PC-9 (cell line): ENCODE measurements at regions not wholly inside any gene's neighbourhood (a gene's known extent, or its start where the extent isn't known, plus 50 kb on each side); places are given as distances from the start of the nearest gene placed in this dataset.
A peak's percentile ranks its signal among the peaks of the same experiment; 100 is the strongest.

Experiments
- BruUV-seq: library from RNA; stranded (reverse); fragments of 400-500 nt; replicated peaks from 2 replicates; lab custom pipeline; 2021; lab: Mats Ljungman, UMichigan
- CTCF ChIA-PET: fragments of 300-600 bp; sonication (Branson Sonifier 250); formaldehyde crosslinking; loops from one replicate; lab custom pipeline; 2022; ENCODE audit warnings: antibody characterized with exemption; lab: Charles Lee
- POLR2A ChIA-PET: fragments of 300-600 bp; sonication (Branson Sonifier 250); formaldehyde crosslinking; loops from one replicate; lab custom pipeline; 2022; ENCODE audit warnings: antibody characterized with exemption; ENCODE audit not compliant: unreplicated experiment; lab: Charles Lee
- DNase-seq, 2 experiments: peaks; one replicate each; pipeline versions ENCODE4 v3.0.0 to v3.0.0-alpha.2; 2015 to 2022; ENCODE audit warnings: mixed read lengths in 1 of 2
- H2AFZ ChIP-seq: fragments of 200-600 bp; sonication (generic); 2 replicates; pipeline ENCODE4 v1.8.1; 2017; ENCODE audit warnings: antibody characterized with exemption
- H3F3A ChIP-seq: fragments of 200-600 bp; sonication (generic); 2 replicates; pipeline ENCODE4 v1.8.1; 2017; ENCODE audit warnings: antibody characterized with exemption, mild to moderate bottlenecking, low read depth; ENCODE audit not compliant: insufficient read depth
- H3K27ac ChIP-seq: fragments of 200-600 bp; sonication (generic); 2 replicates; pipeline ENCODE4 v1.6.1; 2016; ENCODE audit warnings: mixed run types
- H3K27me3 ChIP-seq: fragments of 200-600 bp; sonication (generic); 2 replicates; pipeline ENCODE4 v1.6.1; 2016; ENCODE audit warnings: low read depth, mixed run types; ENCODE audit not compliant: insufficient read depth
- H3K36me3 ChIP-seq: fragments of 200-600 bp; sonication (generic); 2 replicates; pipeline ENCODE4 v1.6.1; 2016; ENCODE audit warnings: low read depth, mixed run types
- H3K4me1 ChIP-seq: fragments of 200-600 bp; sonication (generic); replicated peaks from 2 replicates; pipeline ENCODE4 v1.6.1; 2016; ENCODE audit warnings: mixed run types; ENCODE audit not compliant: insufficient read depth
- H3K4me2 ChIP-seq: fragments of 200-600 bp; sonication (generic); 2 replicates; pipeline ENCODE4 v1.6.1; 2017; ENCODE audit warnings: mixed run types
- H3K4me3 ChIP-seq: fragments of 200-600 bp; sonication (generic); 2 replicates; pipeline ENCODE4 v1.6.1; 2016; ENCODE audit warnings: mixed run types
- H3K79me2 ChIP-seq: fragments of 200-600 bp; sonication (generic); 2 replicates; pipeline ENCODE4 v1.6.1; 2017; ENCODE audit warnings: low read depth, mixed run types
- H3K9me2 ChIP-seq: fragments of 200-600 bp; sonication (generic); 2 replicates; pipeline ENCODE4 v1.8.1; 2017; ENCODE audit warnings: mild to moderate bottlenecking; ENCODE audit not compliant: insufficient read depth
- H3K9me3 ChIP-seq: fragments of 200-600 bp; sonication (generic); 2 replicates; pipeline ENCODE4 v1.8.1; 2016; ENCODE audit warnings: low read depth; ENCODE audit not compliant: insufficient read depth
- H4K20me1 ChIP-seq: fragments of 200-600 bp; sonication (generic); 2 replicates; pipeline ENCODE4 v1.8.1; 2017; ENCODE audit not compliant: insufficient read depth
- CTCF ChIP-seq: fragments of 200-600 bp; sonication (generic); conservative IDR thresholded peaks from 2 replicates; pipeline ENCODE4 v1.6.1; 2017; ENCODE audit warnings: mixed run types, antibody characterized with exemption, mild to moderate bottlenecking, moderate library complexity
- EZH2 ChIP-seq: fragments of 200-600 bp; sonication (generic); IDR thresholded peaks from 2 replicates; pipeline ENCODE4 v1.8.0; 2017; ENCODE audit warnings: antibody characterized with exemption, low read depth
- intact Hi-C: fragments of 100-400 bp; cut with micrococcal nuclease; formaldehyde crosslinking; loops from one replicate; pipeline ENCODE4 v1.10.0; 2022; ENCODE audit not compliant: unreplicated experiment

GRCh38 chr1:58902830-58903513 lies 119.1 kb upstream of the JUN start:
- CTCF ChIA-PET: interaction anchor here (0.6 kb wide), 1 partner anchor 595 kb away, joined by 3 read pairs; no protein-coding TSS in a partner anchor
- Histone ChIP-seq H3K9me2 (no peaks in the 10 kb centered on the region), H4K20me1 (no peaks in the 10 kb centered on the region), H3F3A (peaks cover 34% of the 10 kb centered on the region), H3K9me3 (no peaks in the 10 kb centered on the region), H3K27me3 (no peaks in the 10 kb centered on the region), H3K4me1 (peaks cover 62% of the 10 kb centered on the region), H2AFZ (peak overlapping the region; percentile 75), H3K79me2 (0 out of 2 replicates have a peak, but pooled peaks cover 7% of the 10 kb centered on the region), H3K36me3 (no peaks in the 10 kb centered on the region), H3K27ac (peak overlapping the region; percentile 90), H3K4me2 (peak overlapping the region; percentile 86), H3K4me3 (peak overlapping the region; percentile 63)
- intact Hi-C loops: loop anchor here (1.0 to 10.0 kb wide), 8 partner anchors 20 to 794 kb away; partner anchors contain the start of gene FGGY
- no peak for DNase-seq
- BruUV-seq: TSS peak; percentile 84
- POLR2A ChIA-PET: interaction anchor here (0.5 to 1.2 kb wide), 7 partner anchors 14 to 119 kb away, joined by 3 to 20 read pairs (median 4); partner anchors contain the start of gene JUN
- TF ChIP-seq EZH2 (no peak), CTCF (no peak)

- peak overlapping the region; percentile 86 for H3K4me2 ChIP-seq
- no peaks in the 10 kb centered on the region for H3K27me3 ChIP-seq
- TF ChIP-seq CTCF: no peak
- no peak for TF ChIP-seq EZH2
- peak overlapping the region; percentile 90 for H3K27ac ChIP-seq
- peak; percentile 81 to 94 for DNase-seq
- POLR2A ChIA-PET: interaction anchor here (0.7 to 1.2 kb wide), 4 partner anchors 13 to 120 kb away, joined by 4 to 20 read pairs (median 5); partner anchors contain the start of gene JUN
- H2AFZ ChIP-seq: peak overlapping the region; percentile 75
- TSS peak; percentile 90 for BruUV-seq
- H3K9me3 ChIP-seq: no peaks in the 10 kb centered on the region
- H3K9me2 ChIP-seq: no peaks in the 10 kb centered on the region
- H3K4me1 ChIP-seq: peaks cover 69% of the 10 kb centered on the region
- no peaks in the 10 kb centered on the region for H4K20me1 ChIP-seq
- H3K4me3 ChIP-seq: peak overlapping the region; percentile 63
- intact Hi-C loops: loop anchor here (1.0 to 10.0 kb wide), 9 partner anchors 20 to 794 kb away; partner anchors contain the start of gene FGGY
- no peaks in the 10 kb centered on the region for H3K36me3 ChIP-seq
- CTCF ChIA-PET: interaction anchor here (0.6 kb wide), 1 partner anchor 594 kb away, joined by 3 read pairs; no protein-coding TSS in a partner anchor
- peaks cover 39% of the 10 kb centered on the region for H3F3A ChIP-seq
- H3K79me2 ChIP-seq: 0 out of 2 replicates have a peak, but pooled peaks cover 7% of the 10 kb centered on the region
Observed at GRCh38 chr1:58903514-58904298, 119.9 kb upstream of the JUN start.
